ENCODE measurements at regions not wholly inside any gene's neighbourhood (a gene's known extent, or its start where the extent isn't known, plus 50 kb on each side); places are given as distances from the start of the nearest gene placed in this dataset.
"Not testable (repeated sequence)": the region's sequence is repeated elsewhere in the genome, so short reads cannot be mapped to it uniquely, and the experiment has no call there.

DNA sequence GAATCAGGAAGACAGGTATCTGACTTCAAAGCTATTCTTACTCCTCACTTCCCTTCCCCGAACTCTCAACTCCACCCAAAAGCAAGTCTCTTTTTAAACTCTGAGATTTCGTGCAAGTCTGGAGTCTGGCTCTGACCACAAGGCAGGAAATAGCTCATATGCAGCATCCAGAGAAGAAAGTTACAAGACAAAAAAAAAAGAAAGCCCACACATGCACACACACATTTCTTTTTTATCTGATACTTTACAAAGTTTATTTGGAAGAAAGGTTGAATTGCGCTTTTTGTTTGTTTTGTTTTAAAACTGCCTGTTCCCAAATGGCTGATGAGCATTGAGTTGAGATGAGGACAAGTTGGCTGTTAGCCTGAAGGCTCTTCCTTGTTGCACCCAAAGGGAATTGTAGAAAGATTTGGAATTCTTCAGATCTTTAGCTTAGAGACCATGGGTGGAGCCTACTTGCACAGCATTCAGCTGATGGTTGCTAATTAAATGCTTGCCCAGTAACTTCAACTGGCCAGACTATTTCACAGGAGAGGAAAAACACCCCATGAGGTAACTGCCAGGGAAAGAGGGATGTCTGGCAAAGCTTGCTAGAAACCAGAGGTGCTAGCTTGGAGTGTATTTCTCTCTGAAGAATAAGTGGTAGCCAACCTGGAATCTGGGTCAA is 490.3 kb downstream of the TTLL7 start:
- no peak for FAIRE-seq

DNA sequence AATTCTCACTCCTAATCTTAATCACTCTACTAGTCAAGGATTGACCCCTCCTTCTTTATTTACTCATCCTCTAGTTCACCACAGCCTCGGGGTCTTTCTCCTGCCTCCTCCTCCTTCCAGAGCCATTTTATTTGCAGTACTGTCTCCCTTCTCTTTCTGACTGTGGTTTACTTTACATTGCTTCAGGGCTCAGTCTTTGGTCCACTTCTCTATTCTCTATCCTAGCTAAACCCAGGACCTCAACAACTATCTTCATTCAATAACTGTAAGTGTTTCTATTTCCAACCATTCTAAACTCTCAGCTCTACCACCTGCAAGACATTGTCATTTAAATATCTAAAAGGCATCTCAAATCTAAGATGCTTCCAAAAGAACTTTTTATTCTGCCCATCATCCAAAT is 493.8 kb downstream of the TTLL7 start:
- FAIRE-seq, result no peak

DNA sequence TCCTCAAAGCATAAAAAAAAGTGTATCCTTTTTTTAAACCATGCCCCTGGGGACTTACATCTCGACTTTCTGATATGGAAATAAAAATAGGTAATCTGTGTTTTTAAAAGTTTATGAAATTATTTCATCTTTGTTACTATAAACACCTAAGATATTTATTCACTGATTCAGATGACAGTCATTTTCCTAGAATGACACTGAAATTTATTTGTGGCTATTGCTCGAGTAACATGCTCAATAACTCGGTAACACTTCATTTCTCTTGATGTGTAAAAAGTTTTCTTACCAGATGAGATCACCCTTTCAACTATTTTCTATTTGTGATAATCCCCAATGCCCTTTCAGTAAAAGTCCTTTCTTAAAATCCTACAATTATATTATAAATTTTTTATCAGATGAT is 495.8 kb downstream of the TTLL7 start:
- FAIRE-seq, result no peak

DNA sequence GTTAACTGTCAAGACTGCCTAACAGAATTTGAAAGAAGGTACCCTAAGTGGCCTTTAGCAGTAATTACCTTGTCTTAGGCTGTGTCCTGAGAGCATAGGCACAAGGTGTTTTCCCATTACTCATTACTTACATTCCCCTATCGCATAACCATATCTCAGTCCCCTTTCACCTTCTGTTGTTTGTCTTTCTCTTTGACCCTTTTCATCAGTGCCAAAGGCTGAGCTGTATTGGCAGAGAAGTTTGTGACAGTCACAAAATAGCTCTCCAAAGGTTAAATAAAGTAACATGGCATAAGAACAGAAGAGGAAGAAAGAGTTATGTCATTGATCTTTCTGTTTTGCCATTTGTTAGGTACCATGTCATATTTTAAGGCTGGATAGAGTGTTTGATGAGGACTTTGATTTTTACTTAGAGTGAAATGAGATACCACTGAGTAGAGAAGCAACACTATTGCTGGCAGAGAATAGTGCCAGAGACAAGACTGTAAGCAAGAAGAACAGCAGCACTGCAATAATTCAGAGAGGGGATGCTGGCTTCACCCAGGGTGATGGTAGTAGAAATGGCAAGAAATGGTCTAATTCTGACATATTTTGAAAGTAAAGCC is 497.8 kb downstream of the TTLL7 start:
- no peak for FAIRE-seq

DNA sequence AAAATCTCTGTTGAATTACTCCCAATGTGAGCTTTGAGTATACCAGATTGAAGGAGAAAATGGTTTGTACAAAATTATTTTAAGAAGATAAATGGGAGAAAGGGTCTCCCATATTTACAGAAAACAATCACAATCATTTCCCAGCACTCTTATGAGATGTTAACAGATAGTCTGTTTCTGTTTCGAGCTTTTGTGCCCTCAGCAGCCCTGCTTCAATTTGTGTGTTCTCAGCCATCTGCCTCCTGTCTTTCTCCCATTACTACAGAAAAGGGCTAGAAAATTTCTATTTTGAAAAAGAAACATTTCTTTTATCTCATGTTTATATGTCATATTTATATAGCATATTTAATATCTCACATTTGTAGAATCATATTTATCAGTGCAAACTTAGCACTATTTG is 498.4 kb downstream of the TTLL7 start:
- no peak for FAIRE-seq

DNA sequence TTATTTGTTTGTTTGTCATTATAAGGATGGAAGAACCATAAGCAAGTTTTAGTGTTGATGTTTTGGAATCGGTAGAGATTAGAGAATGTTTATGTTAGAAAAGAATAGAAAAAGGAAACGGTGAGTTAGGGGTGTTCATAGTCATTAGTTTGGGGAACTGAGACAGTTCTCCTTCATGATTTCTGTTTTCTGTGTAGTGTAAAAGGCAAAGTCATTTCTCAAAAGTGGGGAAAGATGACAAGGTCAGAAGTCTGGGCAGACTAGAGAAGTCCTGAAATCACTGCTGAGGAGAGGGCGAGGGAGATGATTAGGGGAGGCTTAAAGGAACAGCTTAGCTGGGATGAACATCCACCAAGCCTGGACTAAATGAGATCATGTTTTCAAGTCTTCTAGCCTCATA is 498.9 kb downstream of the TTLL7 start:
- no peak for FAIRE-seq

DNA sequence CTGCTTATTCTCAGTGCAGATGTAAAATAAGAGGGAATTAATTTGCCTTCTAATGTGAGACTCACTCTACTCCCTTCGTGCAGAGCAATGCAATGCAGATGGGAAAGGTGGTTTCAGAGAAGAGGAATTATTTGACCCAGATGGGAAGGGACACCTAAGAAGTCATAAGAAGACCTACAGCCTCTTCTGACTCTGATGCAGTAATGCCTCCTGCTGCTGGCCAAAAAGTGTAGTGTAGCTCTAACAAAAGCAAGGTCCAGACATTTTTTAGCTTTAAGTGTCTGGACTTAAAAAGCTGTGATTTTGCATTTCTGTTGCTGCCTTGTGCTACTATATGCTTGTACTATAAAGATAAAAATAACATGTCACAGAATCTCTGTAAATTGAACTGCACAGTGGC is 501.4 kb downstream of the TTLL7 start:
- FAIRE-seq, result no peak

DNA sequence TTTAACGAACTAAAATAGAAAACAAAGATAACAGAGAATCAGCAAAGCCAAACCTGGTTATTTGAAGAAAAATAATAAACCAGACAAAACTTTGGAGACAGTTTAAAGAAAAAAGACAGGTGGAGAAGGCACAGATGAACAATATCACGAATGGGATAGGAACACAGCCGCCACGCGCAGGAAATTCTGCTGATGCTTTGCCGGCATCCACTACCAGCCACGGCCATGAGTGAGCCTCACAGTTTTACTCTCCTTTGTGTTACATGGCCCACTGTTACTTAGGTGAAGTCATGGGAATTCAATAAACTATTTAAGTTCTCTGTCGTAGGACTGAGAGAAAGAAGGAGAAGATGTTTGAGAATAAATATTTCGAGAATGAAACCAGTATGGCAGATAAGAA is 503.4 kb downstream of the TTLL7 start:
- FAIRE-seq, result no peak

DNA sequence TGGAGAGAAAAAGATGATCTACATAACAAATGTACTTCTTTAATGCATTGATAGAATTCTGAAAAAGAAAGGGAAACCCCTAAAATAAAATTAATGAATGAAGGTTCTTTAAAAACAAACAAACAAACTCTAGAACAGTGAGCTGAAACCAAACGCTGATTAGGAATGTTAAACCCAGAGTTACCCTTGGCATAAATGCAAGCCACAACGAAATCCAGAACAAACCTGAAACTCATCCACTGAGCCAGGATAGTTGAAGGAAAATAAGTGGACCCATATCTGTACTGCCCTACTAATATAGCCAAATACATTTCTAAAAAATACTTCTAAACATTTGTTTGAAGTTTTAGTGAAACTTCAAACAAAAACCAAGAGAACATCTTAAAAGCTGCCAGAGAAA is 505.3 kb downstream of the TTLL7 start:
- FAIRE-seq, result no peak

DNA sequence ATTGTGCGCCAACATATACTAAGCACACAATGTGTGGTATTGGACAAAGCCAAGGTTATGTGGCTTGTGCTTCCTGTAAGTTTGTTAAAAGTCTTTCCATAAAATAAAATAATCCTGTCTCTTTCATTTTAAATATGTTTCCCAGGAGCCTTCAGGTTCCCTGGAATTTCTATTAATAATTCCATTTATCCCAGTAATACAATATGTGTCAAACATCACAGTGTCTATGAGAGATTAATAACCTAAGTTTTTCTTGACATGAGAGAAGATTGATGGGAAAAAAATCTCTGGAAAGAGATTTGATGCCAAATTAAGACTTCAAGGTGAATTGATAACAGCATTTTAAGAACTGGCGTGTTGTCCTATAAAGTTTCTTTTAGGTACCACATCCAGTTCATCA is 507.0 kb downstream of the TTLL7 start:
- FAIRE-seq, result no peak

DNA sequence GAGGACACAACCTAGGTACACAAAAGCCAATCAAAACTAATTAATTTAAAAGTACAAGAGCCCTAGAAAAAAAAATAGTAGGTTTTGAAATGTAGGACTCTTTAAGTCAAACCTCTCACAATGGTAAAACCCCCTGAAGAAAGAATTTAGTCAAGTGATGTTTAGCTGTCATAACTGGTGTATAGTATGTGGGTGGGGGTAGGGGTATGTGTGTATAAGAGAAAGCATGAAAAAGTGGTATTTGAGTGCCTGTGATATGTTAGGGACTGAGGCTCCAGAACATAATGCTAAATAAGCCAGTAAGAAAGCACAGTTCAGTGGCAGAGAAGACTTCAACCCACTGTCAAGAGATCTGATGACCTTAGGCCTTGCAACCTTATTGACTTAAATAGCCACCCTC is 507.9 kb downstream of the TTLL7 start:
- FAIRE-seq, result no peak

DNA sequence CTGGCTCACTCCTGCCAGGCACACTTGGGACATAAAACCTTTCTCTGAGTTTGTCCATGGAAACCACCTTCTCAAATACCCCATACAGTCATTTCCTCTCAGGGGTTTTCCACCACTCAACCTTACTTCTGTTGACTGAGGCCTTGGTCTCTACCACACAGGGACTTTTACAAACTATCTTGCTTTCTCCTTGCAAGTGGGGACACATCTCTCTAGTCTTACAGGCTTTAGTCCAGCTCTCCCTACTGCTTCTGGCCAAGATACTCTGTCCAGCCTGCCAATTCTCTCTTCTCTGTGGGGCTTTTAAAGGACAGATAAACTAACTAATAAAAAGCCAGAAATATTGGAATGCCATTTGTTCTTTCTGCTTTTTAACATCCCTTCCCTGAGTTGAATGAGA is 510.8 kb downstream of the TTLL7 start:
- not testable (repeated sequence) for FAIRE-seq

DNA sequence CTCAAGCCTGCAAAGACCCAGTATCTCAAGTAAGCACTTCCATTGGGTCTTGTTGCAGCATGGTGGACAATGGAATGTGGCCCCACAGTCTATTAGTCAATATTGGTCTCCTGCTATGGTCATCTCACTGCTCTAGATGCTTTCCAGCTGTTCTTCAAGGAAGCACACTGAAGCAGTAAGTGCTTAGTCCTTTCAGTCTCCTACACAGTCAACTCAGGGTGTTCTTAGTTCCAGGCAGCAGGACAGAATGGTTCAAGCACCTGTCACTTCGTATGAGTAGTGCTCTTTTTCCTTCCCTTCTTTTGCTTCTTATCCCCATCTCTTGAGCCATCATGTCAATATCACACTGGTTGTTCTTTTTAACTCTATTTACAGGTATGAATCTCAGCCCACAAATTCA is 511.5 kb downstream of the TTLL7 start:
- FAIRE-seq, result not testable (repeated sequence)

DNA sequence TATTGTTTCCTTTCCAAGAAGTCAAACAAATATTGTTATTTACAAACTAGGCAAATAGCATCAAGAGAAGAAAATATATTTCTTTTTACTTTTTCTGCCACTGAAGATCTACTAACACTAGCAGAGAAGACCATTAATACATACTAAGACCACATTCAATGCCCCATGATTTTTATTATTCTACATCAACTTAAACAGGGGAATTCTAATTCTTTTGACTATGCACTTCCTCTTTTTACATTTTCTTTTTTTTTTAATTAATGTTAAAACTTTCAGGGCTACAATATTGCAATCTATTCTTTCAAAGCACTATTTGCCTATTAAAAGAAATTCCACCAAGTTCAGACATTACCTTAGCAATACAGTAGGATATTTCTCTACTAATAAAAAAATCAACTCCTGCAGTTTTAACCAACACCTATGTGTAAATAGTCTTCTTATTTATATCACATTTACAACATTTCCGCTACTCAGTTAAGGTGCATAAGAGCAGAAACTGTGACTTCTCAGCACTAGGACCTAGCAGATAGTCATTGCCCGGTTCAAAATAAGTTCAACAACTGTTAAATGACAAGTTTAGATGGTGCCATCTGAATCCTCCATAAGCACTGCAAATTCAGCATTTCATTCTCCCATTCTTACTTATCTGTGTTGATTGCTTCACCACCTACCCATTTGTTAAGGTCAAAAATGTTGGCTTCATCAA is 513.5 kb downstream of the TTLL7 start:
- FAIRE-seq, result not testable (repeated sequence)

DNA sequence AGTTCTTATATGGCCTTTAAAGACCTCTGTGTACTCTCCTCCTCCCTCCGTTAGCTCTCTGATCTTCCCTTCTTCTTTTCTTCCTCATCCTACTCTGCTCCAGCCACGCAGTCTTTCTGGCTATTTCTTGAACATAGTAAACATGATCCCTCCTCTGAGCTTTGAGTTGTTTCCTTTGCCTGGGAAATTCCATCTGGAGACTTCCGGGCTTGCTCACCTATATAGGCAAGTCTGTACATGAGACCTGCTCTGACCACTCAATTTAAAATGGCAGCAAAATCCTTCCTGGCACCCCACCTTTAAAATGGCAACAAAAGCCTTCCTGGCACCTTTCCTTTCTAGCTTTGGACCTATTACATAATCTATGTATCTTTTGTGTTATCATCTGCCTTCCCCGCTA is 517.6 kb downstream of the TTLL7 start:
- FAIRE-seq, result not testable (repeated sequence)

DNA sequence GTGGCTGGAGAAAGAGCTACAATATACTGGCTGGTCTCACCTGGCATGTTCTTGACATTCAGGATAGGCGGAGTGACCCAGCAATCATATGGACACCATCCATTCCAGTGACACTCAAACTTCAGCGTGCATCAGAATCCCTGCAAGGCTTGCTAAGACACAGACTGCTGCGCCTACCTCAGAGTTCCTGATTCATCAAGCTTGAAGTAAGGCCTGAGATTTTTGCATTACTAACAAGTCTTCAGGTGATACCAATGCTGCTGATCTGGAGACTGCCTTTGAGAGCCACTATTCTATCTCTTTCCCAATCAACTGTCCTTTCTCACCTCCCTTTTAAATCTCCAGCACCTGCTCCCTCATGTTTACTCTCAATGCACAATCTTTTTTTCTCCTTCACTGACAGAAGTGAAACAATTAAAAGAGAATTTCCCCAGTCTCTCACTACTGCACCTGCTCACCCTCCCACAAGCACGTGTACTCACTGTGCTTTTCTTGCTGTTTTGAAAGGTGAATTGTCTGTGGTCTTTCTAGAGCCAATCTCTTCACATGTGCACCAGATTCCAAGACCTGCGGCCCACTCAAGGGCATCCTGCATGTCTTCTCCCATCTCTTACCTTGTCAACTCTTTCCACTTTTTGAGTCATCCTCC is 519.2 kb downstream of the TTLL7 start:
- FAIRE-seq, result not testable (repeated sequence)

DNA sequence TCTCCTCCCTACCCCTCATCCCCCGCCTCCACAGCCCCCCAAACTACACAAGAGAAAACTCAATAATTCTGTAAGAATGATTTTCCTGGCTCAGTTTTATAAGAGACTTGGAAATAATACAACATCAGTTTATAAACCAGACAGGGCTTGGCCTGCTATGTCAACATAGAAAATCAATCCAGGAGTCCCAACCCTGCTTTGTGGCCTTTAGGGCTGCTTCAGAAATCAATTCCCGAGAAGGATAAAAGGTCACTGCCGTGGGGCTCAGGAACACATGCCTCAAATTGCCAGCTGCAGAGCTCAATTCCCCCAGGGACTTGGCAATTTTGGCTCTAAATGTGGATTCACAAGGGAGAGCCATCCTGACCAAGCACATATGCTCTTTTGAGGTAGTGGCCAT is 520.8 kb downstream of the TTLL7 start:
- not testable (repeated sequence) for FAIRE-seq

DNA sequence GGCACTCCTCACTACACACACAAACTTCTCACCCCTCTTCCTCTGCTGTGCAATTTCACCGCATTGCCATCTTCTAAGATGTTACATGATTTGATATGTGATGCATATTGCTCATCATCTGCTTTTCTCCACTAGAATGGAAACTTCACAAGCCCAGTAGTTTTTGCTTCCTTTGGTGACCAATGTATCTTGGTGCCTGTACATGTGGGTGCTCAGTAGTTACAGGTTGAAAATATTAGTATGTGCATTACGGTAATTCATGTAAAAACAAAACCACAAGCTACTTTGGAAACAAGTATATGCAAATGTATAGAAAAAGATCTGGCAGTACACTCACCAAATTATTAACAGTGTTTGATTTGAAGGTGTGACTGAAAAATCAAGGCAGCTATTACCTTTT is 522.4 kb downstream of the TTLL7 start:
- FAIRE-seq, result not testable (repeated sequence)

DNA sequence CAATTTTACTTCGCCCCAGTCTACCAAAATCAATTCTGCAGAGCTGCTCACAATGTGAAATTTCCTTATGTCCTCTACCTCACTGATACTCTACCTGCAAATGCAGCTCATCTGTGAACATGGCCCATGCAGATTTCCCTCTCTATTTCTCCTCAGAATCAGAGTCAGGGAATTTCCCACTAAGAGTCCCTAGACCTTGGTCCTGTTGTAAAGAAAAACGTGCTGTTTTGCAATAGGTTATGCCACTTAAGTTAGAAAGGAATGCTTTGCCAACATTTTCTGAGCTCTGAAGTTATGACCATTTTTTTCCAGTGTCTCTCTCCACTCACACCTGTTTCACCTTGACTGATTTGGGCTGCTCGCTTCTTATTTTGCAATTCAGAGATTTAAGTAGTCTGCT is 524.0 kb downstream of the TTLL7 start:
- not testable (repeated sequence) for FAIRE-seq

DNA sequence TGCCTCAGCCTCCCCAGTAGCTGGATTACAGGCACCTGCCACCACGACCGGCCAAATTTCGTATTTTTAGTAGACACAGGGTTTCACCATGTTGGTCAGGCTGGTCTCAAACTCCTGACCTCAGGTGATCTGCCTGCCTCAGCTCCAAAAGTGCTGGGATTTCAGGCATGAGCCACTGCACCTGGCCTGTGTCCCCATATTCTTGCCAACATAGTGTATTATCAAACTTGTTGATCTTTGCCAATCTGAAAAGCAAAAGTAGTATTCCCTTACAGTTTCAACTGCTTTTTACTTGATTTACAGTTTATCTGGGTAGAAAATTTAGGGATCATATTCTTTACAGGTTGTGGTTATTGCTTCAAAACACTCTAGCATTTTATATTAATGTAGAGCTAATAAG is 524.9 kb downstream of the TTLL7 start:
- FAIRE-seq, result not testable (repeated sequence)

DNA sequence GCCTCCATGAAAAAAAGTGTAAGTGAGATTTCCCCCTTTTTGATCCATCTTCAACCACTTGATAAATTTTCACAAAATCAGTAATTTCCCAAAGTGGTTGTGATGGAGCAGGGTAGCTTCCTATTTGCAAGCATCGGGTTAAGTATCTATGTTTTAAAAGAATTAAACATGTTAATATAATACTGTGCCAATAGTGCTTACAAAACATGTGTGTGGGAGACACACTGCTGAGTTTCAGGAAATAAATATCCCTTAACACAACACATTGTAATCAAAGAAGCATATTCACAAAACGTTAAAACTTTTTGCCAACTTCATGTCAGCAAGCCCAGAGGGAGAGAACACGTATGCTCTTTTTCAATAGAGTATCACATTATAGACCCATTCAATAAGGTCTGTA is 526.9 kb downstream of the TTLL7 start:
- FAIRE-seq, result not testable (repeated sequence)

DNA sequence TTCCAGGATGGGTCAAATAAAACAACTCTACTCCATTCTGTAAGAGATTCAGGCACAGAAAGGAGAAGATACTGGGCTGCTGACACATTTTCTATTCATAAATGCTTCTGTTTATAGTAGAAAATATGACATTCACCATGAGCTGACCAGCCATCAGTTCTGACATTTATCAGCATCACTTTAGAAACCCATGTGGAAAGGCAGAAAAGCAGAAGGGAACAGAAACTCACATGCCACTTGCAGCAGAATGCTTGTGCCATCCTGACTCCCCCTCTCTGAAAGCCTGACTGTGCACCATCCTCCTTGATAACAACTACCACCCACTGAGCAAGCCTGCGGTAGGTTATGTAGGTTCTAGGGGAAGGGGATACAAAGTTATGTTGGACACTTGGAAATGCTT is 527.7 kb downstream of the TTLL7 start:
- FAIRE-seq, result not testable (repeated sequence)

DNA sequence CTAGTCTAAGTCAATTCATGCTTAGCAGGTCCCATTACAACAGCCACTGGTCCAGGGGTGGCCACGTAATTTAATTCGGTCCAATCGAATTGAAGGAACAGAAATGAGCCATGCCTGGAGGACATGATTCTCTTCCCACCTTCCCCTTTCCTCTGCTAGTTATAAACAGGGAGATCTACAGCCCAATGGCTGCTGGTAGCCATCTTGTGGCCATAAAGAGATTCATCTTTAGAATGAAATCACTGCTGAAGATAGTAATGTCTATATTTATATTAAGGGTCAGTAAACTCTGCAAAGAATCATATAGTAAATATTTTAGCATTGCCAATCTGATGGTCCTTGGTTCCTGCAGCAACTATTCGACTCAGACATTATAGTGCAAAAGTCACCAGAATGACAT is 530.6 kb downstream of the TTLL7 start:
- FAIRE-seq, result not testable (repeated sequence)

DNA sequence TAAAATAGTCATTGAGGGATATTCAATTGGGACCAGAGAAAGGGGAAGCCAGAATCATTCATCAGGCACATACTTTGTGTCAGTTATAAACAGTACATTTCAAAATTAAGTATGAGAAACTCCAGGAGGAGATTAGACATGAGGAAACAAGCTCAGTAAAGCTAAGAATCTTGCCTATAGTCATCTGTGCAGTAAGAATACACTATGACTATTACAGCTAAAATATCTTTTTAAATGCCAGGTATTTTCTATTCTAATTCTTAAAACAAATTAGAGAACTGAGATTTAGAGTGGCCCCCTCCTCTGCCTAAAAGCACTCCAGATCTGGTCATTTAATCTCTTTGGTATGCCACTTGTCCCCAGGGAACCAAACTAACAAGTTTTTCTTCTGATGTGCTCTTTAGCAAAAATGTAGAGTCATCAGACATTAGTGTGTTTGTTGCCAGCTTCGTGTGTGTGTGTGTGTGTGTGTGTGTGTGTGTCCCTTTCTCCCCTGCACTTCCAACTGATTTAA is 541.1 kb downstream of the TTLL7 start:
- FAIRE-seq, result not testable (repeated sequence)
